SK-N-MC (cell line): ENCODE measurements at regions not wholly inside any gene's neighbourhood (a gene's known extent, or its start where the extent isn't known, plus 50 kb on each side); places are given as distances from the start of the nearest gene placed in this dataset.

Source experiments
- EZH2 ChIP-seq: fragments of 200-600 bp; sonication (generic); IDR thresholded peaks from one replicate; pipeline ENCODE4 v1.6.1; 2017; ENCODE audit warnings: antibody characterized with exemption
- FOXP2 ChIP-seq: optimal IDR thresholded peaks from 2 replicates; pipeline ENCODE3; 2011; ENCODE audit warnings: mild to moderate bottlenecking, moderate library complexity; ENCODE audit not compliant: insufficient read depth; ENCODE audit errors: extremely low read length, control extremely low read depth
- POLR2AphosphoS5 ChIP-seq: IDR thresholded peaks from 2 replicates; pipeline ENCODE4 v1.6.1; 2012; ENCODE audit warnings: mild to moderate bottlenecking, low read depth, low read length, borderline replicate concordance

DNA sequence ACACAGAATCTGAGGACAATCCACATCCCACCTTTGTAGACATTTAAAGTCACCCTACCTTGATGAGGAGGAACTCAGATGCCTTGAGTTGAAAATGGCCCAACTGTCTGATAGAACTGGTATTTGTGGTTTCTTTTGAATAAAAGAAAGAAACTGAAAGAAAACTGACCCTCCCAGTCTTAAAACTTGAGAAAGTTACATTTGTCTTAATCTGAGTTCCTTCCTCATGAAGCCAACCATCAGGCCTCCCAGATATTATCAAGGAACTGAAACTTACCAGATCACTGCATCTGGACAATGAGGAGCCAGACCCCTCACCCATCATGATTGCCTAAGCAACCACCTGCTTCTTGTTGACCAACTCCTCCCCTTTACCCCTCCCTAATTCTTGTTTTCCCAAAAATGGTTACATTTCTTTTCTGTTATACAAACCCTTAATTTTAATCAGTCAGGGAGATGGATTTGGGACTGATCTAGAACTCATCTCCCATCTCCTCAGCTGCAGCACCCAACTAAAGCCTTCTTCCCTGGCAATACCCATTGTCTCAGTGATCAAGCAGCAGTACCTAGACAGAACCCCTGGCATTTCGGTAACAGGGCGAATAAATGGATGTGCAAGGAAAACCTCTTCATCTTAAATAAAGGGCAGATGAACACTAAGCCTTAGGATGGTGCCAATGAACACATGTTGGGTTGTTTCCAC, 72.0 kb upstream of the RESF1 start:
- TF ChIP-seq EZH2, result no peak
- no peak for TF ChIP-seq POLR2AphosphoS5
- TF ChIP-seq FOXP2, result no peak
